ENCODE measurements at regions not wholly inside any gene's neighbourhood (a gene's known extent, or its start where the extent isn't known, plus 50 kb on each side); places are given as distances from the start of the nearest gene placed in this dataset.

GRCh38 chr11:81669935-81670543 lies 1063.6 kb downstream of the FAM181B start:
- Histone ChIP-seq H2BK120ac (replicated peaks; ENCODE audit: low read depth, low read length) (no peak overlapping the region), H3K4me1 (replicated peaks in 1 of 4; ENCODE audit: control insufficient read depth in 3 of 4, insufficient read depth in 4 of 4, low read length in 3 of 4) (no peaks in the 10 kb centered on the region), H3K27me3 (replicated peaks in 1 of 4; ENCODE audit: control insufficient read depth in 3 of 4, extremely low read depth in 1 of 4, insufficient read depth in 3 of 4, low read length in 3 of 4) (no peaks in the 10 kb centered on the region), H2BK20ac (ENCODE audit: low read length) (no peak overlapping the region), H3K18ac (ENCODE audit: extremely low read depth, low read length) (no peak overlapping the region), H2AFZ (ENCODE audit: low read length) (no peak overlapping the region), H2BK12ac (ENCODE audit: low read depth, low read length) (no peak overlapping the region), H3K14ac (ENCODE audit: insufficient read length) (no peak overlapping the region), H2AK5ac (ENCODE audit: low read depth, low read length) (no peak overlapping the region), H3K4ac (replicated peaks; ENCODE audit: insufficient read length, low read depth, low read length) (no peak overlapping the region), H3K23me2 (ENCODE audit: low read depth, low read length) (no peaks in the 10 kb centered on the region), H4K91ac (replicated peaks; ENCODE audit: insufficient read length, low read length) (no peak overlapping the region), H2BK5ac (ENCODE audit: low read depth, low read length) (no peak overlapping the region), H4K5ac (ENCODE audit: insufficient read length, low read depth, low read length) (no peak overlapping the region), H3K56ac (replicated peaks; ENCODE audit: insufficient read length, low read depth, low read length) (no peak overlapping the region), H3K27ac (ENCODE audit: low read depth, low read length) (no peak overlapping the region), H3K79me1 (ENCODE audit: low read depth, low read length) (no peaks in the 10 kb centered on the region), H3K9ac (replicated peaks in 1 of 4; ENCODE audit: extremely low read depth in 1 of 4, low read depth in 3 of 4, low read length in 3 of 4) (no peak overlapping the region), H3K9me3 (ENCODE audit: insufficient read depth in 2 of 2, low read depth in 1 of 2, low read length in 1 of 2) (no peaks in the 10 kb centered on the region), H3K36me3 (ENCODE audit: control insufficient read depth in 2 of 4, insufficient read depth in 4 of 4, low read length in 3 of 4) (no peaks in the 10 kb centered on the region), H3K23ac (ENCODE audit: insufficient read length) (no peak overlapping the region), H3K4me2 (ENCODE audit: insufficient read depth in 1 of 2, low read depth in 2 of 2, low read length in 2 of 2) (no peak overlapping the region), H4K8ac (ENCODE audit: extremely low read depth, insufficient read depth, low read length) (no peak overlapping the region), H2BK15ac (ENCODE audit: low read length) (no peak overlapping the region), H4K20me1 (replicated peaks in 1 of 2; ENCODE audit: control insufficient read depth in 1 of 2, insufficient read depth in 2 of 2, low read length in 2 of 2) (no peaks in the 10 kb centered on the region), H3K4me3 (ENCODE audit: extremely low read depth in 1 of 4, insufficient read depth in 2 of 4, low read depth in 3 of 4, low read length in 4 of 4) (no peak overlapping the region), H3K79me2 (ENCODE audit: control insufficient read depth in 1 of 2, insufficient read depth in 2 of 2, low read length in 2 of 2) (no peaks in the 10 kb centered on the region)
- FAIRE-seq (no peak), DNase-seq (ENCODE audit: low read depth in 1 of 2, low spot score in 2 of 2) (no peak)
- POLR2A ChIA-PET (ENCODE audit: partially characterized antibody), result no interaction called here
- WGBS, 2 experiments (ENCODE audit: extremely low coverage in 1 of 2, insufficient coverage in 1 of 2, insufficient read length in 1 of 2, insufficient replicate concordance in 2 of 2, low coverage in 1 of 2, low lambda C conversion rate in 2 of 2, missing lambda C conversion rate in 1 of 2), result 100% methylated on average over 1 of the region's 1 CpG; no CpG with 5 or more reads in 1 of the 2 experiments
- CTCF ChIA-PET (ENCODE audit: partially characterized antibody), result interaction anchor here (0.9 to 2.3 kb wide), 4 partner anchors 10 to 991 kb away, joined by 3 to 5 read pairs (median 4); no protein-coding TSS in a partner anchor
- no peak for TF ChIP-seq SRF (IDR thresholded peaks at IDR 0.05; ENCODE audit: low read depth, low read length)
- TF ChIP-seq MAFK (IDR thresholded peaks at IDR 0.05; ENCODE audit: low read depth, low read length), result peak; percentile 69; the same call in 1 of the 2 replicates
- TF ChIP-seq SIRT6 (IDR thresholded peaks at IDR 0.05; ENCODE audit: low read length), result no peak
- TF ChIP-seq MAX (IDR thresholded peaks at IDR 0.05), result no peak
- TF ChIP-seq GTF2F1 (IDR thresholded peaks at IDR 0.05; ENCODE audit: borderline replicate concordance, low read depth, low read length), result no peak

Data from H1 (cell line).